Right kidney (tissue), 1 donor: ENCODE measurements at regions not wholly inside any gene's neighbourhood (a gene's known extent, or its start where the extent isn't known, plus 50 kb on each side); places are given as distances from the start of the nearest gene placed in this dataset.
"Not testable (repeated sequence)": the region's sequence is repeated elsewhere in the genome, so short reads cannot be mapped to it uniquely, and the experiment has no call there.

ENCODE experiments used
- DNase-seq: peaks from one replicate; pipeline ENCODE4 v3.0.0-alpha.2; 2016

GRCh38 chr4:101418055-101418454 is 70.7 kb upstream of the PPP3CA start:
- DNase-seq = no peak

GRCh38 chr4:101417046-101417445 is 69.7 kb upstream of the PPP3CA start:
- no peak for DNase-seq

- DNase-seq = no peak
Observed at GRCh38 chr4:101415962-101416361, 68.6 kb upstream of the PPP3CA start.

GRCh38 chr4:101414496-101414895 is 67.2 kb upstream of the PPP3CA start:
- DNase-seq = no peak

- DNase-seq = no peak
Observed at GRCh38 chr4:101411926-101412325, 64.6 kb upstream of the PPP3CA start.

GRCh38 chr4:101411281-101411910 is 64.1 kb upstream of the PPP3CA start:
- DNase-seq = not testable (repeated sequence)

GRCh38 chr4:101400096-101400495 is 52.8 kb upstream of the PPP3CA start:
- no peak for DNase-seq

- no peak for DNase-seq
Observed at GRCh38 chr4:101398807-101399206, 51.5 kb upstream of the PPP3CA start.
